Ovary (tissue), 3 donors: ENCODE measurements at regions not wholly inside any gene's neighbourhood (a gene's known extent, or its start where the extent isn't known, plus 50 kb on each side); places are given as distances from the start of the nearest gene placed in this dataset.

Experiments used
- EP300 ChIP-seq: sonication (generic); formaldehyde crosslinking; IDR thresholded peaks from one replicate; pipeline ENCODE4 v1.6.1; 2017; ENCODE audit warnings: antibody characterized with exemption
- POLR2A ChIP-seq: fragments of 450-650 bp; IDR thresholded peaks from one replicate; pipeline ENCODE4 v1.6.1; 2017; ENCODE audit warnings: antibody characterized with exemption, mild to moderate bottlenecking, moderate library complexity
- TF ChIP-seq, protein P1 (sequence below), 3 donors: fragments of 450-650 bp in 2 of 3; fragments of 200-600 bp in 1 of 3; IDR thresholded peaks; one replicate each; pipeline versions ENCODE4 v1.5.1 to v1.8.0; 2016 to 2022; ENCODE audit warnings: antibody characterized with exemption in 3 of 3, mild to moderate bottlenecking in 1 of 3
- donor health status: DM: no; HTN: no; CAD: no.

DNA sequence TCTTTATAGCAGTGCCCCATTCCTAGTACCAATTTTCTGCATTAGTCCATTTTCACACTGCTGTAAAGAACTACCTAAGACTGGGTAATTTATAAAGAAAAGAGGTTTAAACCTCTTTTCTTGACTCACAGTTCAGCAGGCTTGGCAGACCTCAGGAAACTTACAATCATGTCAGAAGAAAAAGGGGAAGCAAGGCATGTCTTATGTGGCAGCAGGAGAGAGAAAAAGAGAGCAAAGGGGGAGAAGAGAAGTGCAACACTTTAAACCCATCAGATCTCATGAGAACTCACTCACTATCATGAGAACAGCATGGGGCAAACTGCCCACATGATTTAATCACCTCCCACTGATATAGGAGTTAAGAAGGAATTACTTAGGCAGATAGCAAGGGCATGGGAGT lies 101.6 kb upstream of the PLEKHG7 start:
- TF ChIP-seq, protein P1, sequence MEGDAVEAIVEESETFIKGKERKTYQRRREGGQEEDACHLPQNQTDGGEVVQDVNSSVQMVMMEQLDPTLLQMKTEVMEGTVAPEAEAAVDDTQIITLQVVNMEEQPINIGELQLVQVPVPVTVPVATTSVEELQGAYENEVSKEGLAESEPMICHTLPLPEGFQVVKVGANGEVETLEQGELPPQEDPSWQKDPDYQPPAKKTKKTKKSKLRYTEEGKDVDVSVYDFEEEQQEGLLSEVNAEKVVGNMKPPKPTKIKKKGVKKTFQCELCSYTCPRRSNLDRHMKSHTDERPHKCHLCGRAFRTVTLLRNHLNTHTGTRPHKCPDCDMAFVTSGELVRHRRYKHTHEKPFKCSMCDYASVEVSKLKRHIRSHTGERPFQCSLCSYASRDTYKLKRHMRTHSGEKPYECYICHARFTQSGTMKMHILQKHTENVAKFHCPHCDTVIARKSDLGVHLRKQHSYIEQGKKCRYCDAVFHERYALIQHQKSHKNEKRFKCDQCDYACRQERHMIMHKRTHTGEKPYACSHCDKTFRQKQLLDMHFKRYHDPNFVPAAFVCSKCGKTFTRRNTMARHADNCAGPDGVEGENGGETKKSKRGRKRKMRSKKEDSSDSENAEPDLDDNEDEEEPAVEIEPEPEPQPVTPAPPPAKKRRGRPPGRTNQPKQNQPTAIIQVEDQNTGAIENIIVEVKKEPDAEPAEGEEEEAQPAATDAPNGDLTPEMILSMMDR (IDR thresholded peaks at IDR 0.05): no peak
- TF ChIP-seq POLR2A: no peak
- no peak for TF ChIP-seq EP300
